HG03196 (cell line): ENCODE measurements at regions not wholly inside any gene's neighbourhood (a gene's known extent, or its start where the extent isn't known, plus 50 kb on each side); places are given as distances from the start of the nearest gene placed in this dataset.

ENCODE experiments used
- ATAC-seq: cut with Tn5 transposase; IDR thresholded peaks from one replicate; pipeline ENCODE4 v1.9.1; 2021; ENCODE audit not compliant: unreplicated experiment

DNA sequence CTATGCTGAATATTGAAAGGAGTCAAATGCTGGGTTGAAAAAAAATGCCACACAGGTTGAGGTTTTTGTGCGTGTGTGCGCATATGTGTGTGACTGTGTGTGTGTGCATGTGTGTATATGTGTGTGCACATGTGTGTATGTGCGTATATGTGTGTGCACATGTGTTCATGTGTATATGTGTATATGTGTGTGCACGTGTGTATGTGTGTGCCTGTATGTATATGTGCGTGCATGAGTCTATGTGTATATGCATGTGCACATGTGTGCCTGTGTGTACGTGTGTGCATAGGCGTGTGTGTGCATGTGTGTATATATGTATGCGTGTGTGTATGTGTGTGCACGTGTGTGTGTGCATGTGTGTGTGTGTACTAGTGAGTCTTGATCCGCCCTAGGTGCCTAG lies 655.7 kb downstream of the AACS start:
- no peak for ATAC-seq

DNA sequence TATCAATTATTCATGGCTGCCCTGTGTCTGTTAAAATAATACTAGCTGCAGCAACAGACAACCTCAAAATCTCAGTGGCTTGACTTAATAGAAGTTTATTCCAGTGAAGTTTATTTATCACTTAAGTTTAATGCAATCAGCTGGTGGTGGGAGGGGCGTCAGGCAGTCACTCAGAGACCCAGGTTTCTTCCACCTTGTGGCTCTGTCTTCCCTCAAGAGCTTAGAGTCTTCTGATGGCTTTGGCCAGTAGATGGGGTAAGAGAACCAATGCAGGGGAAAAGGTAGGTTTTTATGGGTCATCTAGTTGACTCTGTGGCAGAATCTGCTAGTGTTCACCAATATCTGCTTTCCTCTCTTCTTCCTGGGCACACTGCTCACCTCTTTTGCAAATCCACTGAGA lies 668.9 kb downstream of the AACS start:
- ATAC-seq: no peak

DNA sequence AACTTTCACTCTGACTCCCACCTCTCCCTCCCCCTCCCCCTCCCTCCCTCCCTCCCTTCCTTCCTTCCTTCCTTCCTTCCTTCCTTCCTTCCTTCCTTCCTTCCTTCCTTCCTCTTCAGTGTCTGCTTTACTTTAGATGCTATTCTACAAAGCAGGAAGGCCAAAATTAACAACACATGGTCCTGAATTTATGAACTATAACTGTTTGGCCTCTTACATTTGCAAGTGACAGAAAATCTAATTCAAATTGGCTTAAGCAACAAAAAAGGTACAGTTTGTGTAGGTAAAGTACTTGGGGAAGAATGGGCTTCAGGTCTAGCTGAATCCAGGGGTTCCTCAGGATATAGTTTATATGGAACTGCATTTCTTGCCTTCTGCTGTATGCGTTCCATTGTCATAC lies 673.0 kb downstream of the AACS start:
- ATAC-seq: no peak

DNA sequence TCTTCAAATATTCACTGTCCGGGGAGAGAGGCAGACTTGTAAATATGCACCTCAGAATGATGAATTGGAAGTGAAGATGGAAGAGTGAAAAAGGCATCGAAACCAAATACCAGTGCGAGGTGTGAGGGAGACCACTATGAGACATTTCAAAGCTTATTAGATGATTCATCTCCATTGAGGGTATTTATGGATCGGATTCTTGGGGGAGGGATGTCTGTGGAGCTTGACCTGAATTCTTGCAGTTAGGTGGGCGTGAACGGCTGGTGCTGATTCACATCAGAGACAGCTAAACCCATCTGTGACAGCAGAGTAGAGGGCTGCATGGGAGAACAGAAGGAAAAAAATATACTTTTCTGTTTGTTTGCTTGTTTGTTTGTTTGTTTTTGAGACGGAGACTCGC lies 677.2 kb downstream of the AACS start:
- ATAC-seq: no peak

DNA sequence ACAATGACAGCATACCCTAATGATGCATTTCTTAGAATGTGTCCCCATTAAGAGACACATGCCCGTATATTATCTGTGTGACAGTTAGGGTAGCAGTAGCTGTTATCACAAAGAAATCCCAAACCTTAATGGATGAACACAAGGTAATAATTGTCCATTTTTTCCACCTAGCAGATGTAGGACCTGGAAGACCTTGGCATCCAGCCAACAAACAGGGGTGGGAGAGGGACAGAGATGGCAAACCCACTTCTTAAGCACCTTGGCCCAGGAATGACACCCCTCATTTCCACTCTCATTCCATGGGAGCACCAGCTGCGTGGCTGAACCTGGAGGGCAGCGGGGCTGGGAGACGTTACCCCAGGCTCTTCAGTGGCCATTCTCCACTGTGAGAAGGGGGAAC lies 679.0 kb downstream of the AACS start:
- ATAC-seq: no peak

DNA sequence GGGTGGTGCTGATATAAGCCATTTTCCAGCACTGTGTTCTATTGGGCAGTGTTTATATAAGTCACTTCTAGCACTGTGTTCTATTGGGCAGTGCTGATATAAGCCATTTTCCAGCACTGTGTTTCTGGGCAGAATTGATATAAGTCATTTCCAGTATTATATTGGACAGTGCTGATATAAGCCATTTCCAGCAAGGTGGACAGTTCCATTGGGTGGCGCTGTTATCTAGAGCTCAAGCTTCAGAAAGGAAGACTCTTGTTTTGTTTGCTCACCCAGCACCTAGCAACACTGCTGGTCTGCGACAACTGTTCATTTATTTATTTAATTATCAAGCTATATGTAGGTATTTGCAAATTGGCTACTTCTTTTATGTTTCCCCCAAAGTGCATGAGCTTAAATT lies 690.3 kb downstream of the AACS start:
- no peak for ATAC-seq

DNA sequence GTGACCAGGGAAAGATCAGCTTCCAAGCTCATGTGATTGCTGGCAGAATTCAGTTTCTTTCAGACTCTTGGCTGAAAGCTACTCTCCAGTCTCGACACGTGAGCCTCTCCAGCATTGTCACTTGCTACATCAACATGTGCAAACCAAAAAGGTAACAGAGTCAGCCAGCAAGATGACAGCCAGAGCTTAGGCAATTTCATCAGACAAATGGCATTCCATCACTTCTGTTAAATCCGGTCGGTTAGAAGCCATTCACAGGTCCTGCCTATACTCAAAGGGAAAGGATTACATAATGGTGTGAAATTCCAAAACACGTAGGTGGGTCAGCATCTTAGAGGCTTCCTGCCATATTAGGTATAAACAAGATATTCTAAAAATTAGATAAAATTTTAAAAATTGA lies 700.9 kb downstream of the AACS start:
- ATAC-seq: no peak

DNA sequence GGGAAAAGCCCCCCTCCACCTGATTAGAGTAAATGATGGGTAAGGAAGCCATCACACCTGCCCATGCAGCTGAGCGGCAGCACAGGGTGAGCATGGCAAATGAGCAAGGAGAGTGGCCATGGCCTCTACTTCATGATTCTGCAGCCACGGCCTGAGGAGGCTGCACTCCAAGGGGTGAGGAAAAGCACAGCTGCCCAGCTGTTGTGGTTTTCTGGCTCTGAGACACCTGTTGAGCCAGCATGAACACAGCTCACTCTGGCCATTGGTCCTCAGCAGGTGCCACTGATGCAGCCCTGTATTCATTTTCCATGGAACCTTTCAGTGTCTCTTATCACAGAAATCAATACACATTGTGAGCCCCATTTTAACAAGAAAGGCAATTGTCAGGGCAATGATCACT lies 707.2 kb downstream of the AACS start:
- no peak for ATAC-seq

DNA sequence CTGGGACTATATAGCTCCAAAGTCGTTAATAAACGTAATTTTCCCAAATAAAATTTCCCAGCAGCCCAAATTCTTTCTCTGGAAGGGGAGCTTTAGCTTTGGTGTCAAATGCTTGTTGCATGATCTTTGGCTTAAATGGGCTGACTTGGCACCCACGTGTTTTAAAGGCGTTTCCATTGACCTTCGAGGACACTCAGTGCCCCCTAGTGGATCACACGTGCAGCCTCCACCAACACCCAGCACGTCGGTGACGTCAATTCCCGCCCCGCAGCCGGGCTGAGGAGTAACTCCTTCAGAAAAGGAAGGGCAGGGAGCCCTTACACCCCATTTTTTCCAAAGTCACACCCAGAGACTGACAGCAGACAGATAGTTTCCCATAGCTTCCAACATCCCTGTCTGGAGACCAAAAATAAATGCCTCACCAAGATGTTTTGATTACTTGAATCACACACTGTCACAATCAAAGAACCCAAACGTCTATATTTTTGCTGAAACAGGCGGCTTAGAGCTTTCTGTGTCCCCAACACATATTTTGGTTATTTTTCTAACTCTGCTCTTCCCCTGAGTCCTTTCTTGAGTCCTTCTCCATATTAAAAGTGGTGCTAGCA lies 707.9 kb downstream of the AACS start:
- no peak for ATAC-seq

DNA sequence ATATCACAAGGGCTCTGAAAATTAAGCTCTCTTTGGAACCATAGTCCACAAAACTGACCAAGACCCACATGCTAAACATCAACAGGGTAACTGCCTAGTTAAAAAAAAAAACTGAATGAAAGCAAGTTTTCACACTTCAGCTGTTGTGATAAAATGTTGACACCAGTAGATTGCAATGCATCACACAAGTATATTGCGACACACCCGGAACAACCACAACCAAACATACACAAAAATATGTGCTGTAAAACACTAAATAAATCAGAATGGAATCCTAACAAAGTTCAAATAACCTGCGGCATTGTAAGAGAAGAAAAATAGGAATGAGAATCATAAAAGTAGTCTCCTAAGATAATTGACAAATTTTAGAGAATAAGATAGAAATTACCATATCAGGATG lies 710.3 kb downstream of the AACS start:
- no peak for ATAC-seq

DNA sequence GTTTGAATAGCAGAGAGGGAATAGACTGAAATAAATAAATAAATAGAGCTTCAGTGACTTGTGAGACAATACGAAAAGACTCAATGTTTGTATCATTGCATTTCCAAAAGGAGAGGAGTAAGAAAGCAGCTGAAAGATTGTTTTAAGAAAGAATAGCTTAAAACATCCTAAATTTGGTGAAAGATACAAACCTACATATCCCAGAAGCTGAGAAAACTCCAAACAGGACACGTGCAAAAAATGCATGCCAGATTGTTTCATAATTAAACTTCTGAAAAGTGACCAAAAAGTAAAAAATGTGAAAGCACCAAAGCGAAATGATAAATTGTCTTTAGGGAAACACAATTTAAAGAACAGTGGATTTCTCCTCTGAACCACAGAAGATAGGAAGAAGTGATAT lies 711.0 kb downstream of the AACS start:
- no peak for ATAC-seq

DNA sequence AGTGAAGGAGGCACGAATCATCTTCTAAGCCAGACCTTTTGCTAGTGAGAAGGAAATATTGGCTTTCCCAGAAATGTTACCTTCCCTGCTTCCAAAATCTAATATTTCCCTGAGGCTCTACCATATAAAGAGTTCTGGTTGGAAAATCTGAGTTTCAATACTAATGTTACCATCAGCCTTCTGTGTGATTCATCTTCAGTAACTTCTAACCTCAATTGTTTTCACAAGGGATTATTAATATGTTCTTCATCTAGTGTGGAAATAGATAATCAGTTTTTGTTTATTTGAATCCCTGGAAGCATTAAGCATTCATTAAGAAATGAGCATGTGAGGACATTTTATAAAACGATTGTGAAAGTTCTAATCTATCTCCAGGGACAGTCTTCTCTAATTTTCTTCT lies 720.9 kb downstream of the AACS start:
- no peak for ATAC-seq

DNA sequence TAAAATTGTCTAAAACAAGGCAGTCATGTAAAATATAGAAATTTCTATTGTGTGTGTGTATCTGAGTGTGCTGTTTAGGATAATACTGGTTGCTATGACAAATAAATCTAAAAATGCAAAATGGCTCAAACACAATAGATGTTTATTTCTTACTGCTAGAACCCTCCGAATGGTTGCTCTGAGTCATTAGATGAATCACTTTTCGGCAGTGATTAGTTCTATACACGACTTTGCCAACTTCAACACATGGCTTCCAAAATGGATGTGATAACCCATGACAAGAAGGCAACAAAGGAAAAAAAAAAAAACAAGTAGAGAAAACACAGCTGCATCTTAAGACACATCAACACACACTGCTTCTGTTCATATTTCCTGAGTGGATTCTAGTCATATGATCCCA lies 729.2 kb downstream of the AACS start:
- no peak for ATAC-seq

DNA sequence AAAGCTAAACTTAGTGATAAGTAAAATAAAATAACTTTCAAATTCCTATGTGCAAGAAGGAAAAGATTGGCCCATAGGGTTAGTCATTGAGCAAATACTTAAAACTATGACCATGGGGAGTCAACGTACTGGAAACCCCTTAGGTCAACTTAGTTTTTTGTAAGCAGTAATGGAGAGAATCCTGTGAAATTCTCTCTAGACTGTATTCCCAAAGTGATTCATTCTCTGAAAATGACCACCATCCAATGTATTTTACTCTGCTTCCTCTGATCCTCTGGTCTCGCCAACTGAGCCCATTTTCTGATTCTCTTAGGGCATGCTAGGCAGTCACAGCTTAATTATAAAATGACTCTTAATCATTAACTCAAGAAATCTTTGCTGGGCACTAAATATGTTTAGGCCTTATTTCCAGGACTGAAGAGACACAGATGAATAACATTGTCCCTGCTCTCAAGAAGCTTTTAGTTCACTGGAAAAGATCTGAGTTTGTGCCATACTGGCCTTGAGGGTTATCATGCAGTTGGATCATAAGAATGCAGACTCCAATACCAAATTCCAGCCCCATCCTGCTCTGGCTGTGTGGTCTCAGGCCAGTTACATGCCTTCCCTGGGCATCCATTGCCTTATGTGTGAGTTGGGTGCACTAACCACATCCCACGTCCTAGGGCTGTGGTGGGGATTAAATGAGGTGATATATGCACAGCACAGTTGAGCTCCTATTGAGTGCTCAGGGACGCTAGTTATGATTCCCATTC lies 732.4 kb downstream of the AACS start:
- no peak for ATAC-seq

DNA sequence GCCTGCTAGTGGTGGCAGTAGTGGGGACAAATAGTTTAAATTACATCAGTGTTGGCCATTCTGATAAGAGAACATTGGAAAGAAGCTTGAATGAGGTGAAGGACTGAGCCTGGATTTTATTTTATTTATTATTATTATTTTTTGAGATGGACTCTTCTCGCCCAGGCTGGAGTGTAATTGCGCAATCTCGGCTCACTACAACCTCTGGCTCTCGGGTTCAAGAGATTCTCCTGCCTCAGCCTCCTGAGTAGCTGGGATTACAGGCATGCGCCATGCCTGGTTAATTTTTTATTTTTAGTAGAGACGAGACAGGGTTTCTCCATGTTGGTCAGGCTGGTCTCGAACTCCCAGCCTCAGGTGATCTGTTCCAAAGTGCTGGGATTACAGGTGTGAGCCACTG lies 739.4 kb downstream of the AACS start:
- ATAC-seq: no peak

DNA sequence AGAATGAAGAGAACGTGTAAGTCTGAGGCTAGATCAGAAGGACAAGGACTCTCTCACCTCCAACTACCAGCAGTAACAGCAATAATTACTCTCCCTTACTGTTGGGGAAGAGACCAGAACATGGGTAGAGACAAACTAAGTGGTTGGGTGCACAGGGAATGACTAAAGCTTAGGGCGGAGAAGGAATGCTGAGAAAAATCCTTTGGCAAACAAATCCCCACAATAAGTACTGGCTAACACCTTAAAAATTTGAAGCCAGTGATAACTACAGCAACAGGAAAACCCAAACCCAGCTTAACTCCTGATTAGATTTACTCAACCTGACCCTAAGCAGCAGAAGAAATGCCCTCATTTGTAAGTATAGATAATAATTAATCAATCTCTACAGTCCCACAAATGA lies 759.0 kb downstream of the AACS start:
- no peak for ATAC-seq

DNA sequence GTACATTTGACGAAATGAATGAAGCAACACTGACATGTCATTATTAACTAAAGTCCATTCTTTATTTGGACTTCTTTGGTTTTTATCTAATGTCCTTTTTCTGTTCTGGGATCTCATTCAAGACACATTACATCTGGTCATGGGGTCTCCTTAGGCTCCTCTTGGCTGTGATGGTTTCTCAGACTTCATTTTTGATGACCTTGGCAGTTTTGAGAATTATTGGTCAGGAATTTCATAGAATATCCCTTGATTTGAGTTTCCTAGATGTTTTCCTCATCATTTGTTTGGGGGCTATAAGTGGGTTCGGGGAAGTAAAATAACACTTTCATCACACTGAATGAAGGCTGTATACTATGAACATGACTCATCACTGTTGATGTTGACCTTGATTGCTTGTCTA lies 770.6 kb downstream of the AACS start:
- no peak for ATAC-seq

DNA sequence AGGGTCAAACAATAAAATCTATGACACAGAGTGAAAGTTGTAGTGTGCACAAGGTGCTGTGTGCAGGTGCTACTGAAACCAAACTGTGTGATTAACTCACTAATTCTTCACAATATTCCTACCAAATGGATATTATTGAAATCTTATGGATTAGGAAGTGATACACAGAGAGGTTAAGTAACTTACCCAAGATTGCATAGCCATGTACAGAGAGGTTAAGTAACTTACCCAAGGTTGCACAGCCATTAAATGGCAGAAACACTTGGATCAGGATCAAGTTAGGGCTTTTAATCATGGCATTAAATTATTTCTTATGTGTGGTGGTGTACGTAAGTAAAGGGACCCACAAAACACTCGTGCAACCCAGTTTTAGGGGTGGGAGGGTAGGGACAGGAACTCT lies 771.4 kb downstream of the AACS start:
- ATAC-seq: no peak

DNA sequence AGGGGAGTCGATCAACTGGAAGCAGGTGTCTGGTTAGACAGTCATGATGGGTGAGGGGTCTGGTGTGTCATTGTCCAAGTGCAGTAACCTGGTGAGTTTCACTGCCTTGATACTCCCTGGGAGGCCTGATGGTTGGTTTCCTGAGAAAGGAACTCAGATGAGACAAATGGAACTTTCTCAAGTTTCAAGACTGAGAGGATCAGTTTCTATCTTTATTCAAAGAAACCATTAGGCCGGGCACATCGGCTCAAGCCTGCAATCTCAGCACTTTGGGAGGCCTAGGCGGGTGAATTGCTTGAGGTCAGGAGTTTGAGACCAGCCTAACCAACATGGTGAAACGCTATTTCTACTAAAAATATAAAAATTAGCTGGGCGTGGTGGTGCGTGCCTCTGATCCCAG lies 776.1 kb downstream of the AACS start:
- ATAC-seq: no peak

DNA sequence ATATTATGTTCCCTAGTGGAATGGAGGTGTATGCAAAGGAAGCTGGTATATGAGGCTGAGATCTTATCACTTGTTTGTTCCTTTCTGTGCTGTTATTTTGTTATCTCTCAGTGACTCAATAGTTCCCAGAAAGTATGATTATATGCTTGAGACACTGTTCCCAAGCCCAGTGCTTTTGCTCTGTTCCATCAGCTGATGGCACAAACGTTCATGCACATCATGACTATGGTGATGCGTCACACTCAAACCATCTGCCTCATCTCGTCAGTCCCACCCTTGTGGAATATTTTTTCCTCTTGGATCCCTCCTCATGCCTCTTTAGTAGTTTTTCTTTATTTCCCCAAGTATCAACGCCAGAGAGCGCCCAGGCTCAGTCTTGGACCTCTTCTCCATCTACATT lies 786.9 kb downstream of the AACS start:
- ATAC-seq: no peak

DNA sequence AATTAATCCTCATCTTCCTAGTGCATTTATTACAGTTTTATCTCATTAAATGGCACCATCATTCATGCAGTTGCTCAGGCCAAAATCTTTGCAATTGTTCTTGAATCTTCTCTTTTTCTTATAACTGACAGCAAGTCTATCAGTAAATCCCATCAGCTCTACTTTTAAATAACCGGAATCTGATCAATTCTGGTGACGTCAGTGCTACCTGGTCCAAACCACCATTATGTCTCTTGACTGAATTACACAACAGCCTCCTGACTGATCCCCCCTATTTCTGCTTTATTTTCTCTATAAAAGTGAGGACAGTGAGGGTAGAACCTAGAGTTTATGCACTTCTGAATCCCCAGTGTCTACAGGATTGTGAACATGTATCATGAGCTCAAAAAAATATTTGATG lies 787.4 kb downstream of the AACS start:
- ATAC-seq: no peak

DNA sequence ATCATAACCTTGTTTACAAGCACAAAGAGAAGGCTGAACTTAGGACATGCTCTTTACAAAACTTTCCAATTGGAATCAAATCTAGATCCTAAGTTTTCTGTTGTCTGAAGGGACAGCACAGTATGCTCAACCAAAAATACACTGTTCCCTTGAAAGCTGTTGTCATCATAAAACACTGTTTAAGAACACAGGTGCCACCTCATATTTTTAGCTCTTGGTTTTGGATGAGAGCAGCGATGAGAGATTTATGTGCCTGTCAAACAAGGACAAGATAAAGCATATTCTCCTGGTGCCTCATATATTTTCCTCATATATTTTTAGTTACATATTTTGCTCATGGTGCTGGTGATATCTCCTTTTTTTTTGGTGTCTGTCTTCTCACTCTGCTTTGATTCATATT lies 788.4 kb downstream of the AACS start:
- no peak for ATAC-seq

DNA sequence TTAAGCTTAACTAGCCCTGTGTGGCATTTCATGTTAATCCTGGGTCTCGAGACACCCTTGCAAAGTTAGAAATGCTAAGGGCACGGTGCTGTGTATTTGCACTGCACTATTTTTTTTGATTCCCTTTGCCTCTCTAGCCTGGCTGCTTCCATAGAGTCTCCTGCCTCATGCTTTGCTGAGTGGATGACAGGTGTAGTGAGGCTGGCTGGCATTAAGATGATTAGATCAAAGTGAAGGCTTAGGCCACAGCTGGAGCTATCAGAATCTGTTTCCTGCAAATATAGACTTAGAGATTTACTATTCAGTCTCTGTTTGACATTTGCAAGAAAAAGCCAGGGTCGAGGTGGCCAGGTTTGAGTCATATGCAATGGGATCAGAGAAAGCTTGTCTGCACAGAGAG lies 791.1 kb downstream of the AACS start:
- ATAC-seq: no peak
